HFF-Myc (cell line): ENCODE measurements at regions not wholly inside any gene's neighbourhood (a gene's known extent, or its start where the extent isn't known, plus 50 kb on each side); places are given as distances from the start of the nearest gene placed in this dataset.

Source experiments
- DNase-seq: peaks from one replicate; pipeline ENCODE4 v3.0.0-alpha.2; 2011; ENCODE audit warnings: low read depth; ENCODE audit errors: extremely low read depth
- H3K4me3 ChIP-seq: replicated peaks from 2 replicates; pipeline ENCODE4 v1.5.1; 2011; ENCODE audit warnings: low read depth, mild to moderate bottlenecking, control low read depth, low read length
- CTCF ChIP-seq: IDR thresholded peaks from 2 replicates; pipeline ENCODE4 v1.5.1; 2012; ENCODE audit warnings: mild to moderate bottlenecking, low read depth, low read length, control low read depth; ENCODE audit errors: missing control alignments

- no peak for TF ChIP-seq CTCF
- no peak overlapping the region for H3K4me3 ChIP-seq
- DNase-seq, result no peak
These were observed 707.8 kb upstream of the LMCD1 start for GRCh38 chr3:7793786-7794185.

- no peak for TF ChIP-seq CTCF
- DNase-seq, result no peak
These were observed 703.3 kb upstream of the LMCD1 start for GRCh38 chr3:7798276-7798675.

GRCh38 chr3:7800006-7800780 lies 701.4 kb upstream of the LMCD1 start:
- no peak for TF ChIP-seq CTCF
- H3K4me3 ChIP-seq, result no peak overlapping the region
- no peak for DNase-seq

More at GRCh38 chr3:7798276-7798675, 703.3 kb upstream of the LMCD1 start:
- no peak overlapping the region for H3K4me3 ChIP-seq

GRCh38 chr3:7812490-7812889 lies 689.1 kb upstream of the LMCD1 start:
- DNase-seq, result no peak
- no peak overlapping the region for H3K4me3 ChIP-seq
- no peak for TF ChIP-seq CTCF

GRCh38 chr3:7813365-7813764 lies 688.3 kb upstream of the LMCD1 start:
- no peak overlapping the region for H3K4me3 ChIP-seq
- DNase-seq, result no peak
- TF ChIP-seq CTCF, result no peak

- DNase-seq, result no peak
- no peak for TF ChIP-seq CTCF
These were observed 684.4 kb upstream of the LMCD1 start for GRCh38 chr3:7817239-7817638.

GRCh38 chr3:7820969-7821368 lies 680.7 kb upstream of the LMCD1 start:
- H3K4me3 ChIP-seq, result no peak overlapping the region
- TF ChIP-seq CTCF, result no peak
- DNase-seq, result no peak

More at GRCh38 chr3:7817239-7817638, 684.4 kb upstream of the LMCD1 start:
- no peak overlapping the region for H3K4me3 ChIP-seq
